SK-N-SH treated with all-trans-retinoic acid at 6 μM for 48 hours (cell line): ENCODE measurements at regions not wholly inside any gene's neighbourhood (a gene's known extent, or its start where the extent isn't known, plus 50 kb on each side); places are given as distances from the start of the nearest gene placed in this dataset.

Source experiments
- ARNTL ChIP-seq: fragments of 450-650 bp; formaldehyde crosslinking; IDR thresholded peaks from 2 replicates; pipeline ENCODE4 v1.5.0; 2020; ENCODE audit warnings: low read depth, mild to moderate bottlenecking, moderate library complexity, borderline replicate concordance
- BACH2 ChIP-seq: fragments of 250-450 bp; sonication (Bioruptor Pico); IDR thresholded peaks from 2 replicates; pipeline ENCODE4 v1.9.0; 2021; ENCODE audit warnings: mild to moderate bottlenecking, borderline replicate concordance
- GLIS3 ChIP-seq: fragments of 250-450 bp; sonication (Bioruptor Pico); IDR thresholded peaks from 2 replicates; pipeline ENCODE4 v1.5.0; 2020; ENCODE audit warnings: mild to moderate bottlenecking, moderate library complexity
- PATZ1 ChIP-seq: fragments of 250-450 bp; sonication (Bioruptor Pico); IDR thresholded peaks from 2 replicates; pipeline ENCODE4 v1.8.0; 2020; ENCODE audit warnings: mild to moderate bottlenecking, moderate library complexity, borderline replicate concordance
- RARB ChIP-seq: fragments of 250-450 bp; sonication (Bioruptor Pico); IDR thresholded peaks from 2 replicates; pipeline ENCODE4 v1.8.0; 2021; ENCODE audit warnings: mild to moderate bottlenecking, moderate library complexity
- SNAI2 ChIP-seq: fragments of 250-450 bp; sonication (Bioruptor Pico); IDR thresholded peaks from 2 replicates; pipeline ENCODE4 v1.5.0; 2020; ENCODE audit warnings: mild to moderate bottlenecking, moderate library complexity
- TCF4 ChIP-seq: fragments of 250-450 bp; sonication (Bioruptor Pico); IDR thresholded peaks from 2 replicates; pipeline ENCODE4 v1.8.0; 2021; ENCODE audit warnings: mild to moderate bottlenecking, moderate library complexity, borderline replicate concordance
- ZC3H10 ChIP-seq: fragments of 250-450 bp; sonication (Bioruptor Pico); IDR thresholded peaks from 2 replicates; pipeline ENCODE4 v1.5.1; 2021; ENCODE audit warnings: mild to moderate bottlenecking, moderate library complexity
- ZFP30 ChIP-seq: fragments of 450-650 bp; formaldehyde crosslinking; IDR thresholded peaks from 2 replicates; pipeline ENCODE4 v1.5.0; 2022; ENCODE audit warnings: mild to moderate bottlenecking, moderate library complexity
- ZNF70 ChIP-seq: fragments of 450-650 bp; formaldehyde crosslinking; IDR thresholded peaks from 2 replicates; pipeline ENCODE4 v1.5.0; 2020; ENCODE audit warnings: mild to moderate bottlenecking, moderate library complexity

DNA sequence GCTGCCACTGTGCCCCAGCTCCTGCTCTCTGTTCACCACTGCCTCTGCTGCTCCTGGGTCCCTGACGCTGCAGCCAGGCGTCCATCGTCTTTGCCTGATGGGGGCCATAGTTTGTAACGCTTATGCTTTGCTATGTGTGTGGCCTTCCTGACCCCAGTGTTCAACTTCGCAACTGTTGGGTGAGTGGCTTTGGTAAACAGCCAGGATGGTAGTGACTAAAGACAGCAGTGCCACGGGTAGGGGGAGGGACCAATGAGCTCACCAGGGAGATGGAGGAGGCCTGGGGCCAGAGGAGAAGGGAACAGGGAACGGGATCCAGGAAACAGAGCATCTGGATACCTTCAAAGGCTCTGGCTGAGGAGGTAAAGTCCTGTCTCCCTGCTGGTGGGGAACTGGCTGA, 75.9 kb upstream of the ALDH1L1 start:
- TF ChIP-seq ZFP30 (CRISPR knock-in tag) (no peak), ARNTL (CRISPR knock-in tag) (no peak), BACH2 (CRISPR knock-in tag) (no peak), SNAI2 (no peak), PATZ1 (CRISPR knock-in tag) (no peak), RARB (CRISPR knock-in tag) (no peak), ZC3H10 (CRISPR knock-in tag) (no peak), TCF4 (CRISPR knock-in tag) (no peak), ZNF70 (CRISPR knock-in tag) (no peak), GLIS3 (CRISPR knock-in tag) (no peak)
